ENCODE measurements at regions not wholly inside any gene's neighbourhood (a gene's known extent, or its start where the extent isn't known, plus 50 kb on each side); places are given as distances from the start of the nearest gene placed in this dataset.
"Not testable (repeated sequence)": the region's sequence is repeated elsewhere in the genome, so short reads cannot be mapped to it uniquely, and the experiment has no call there.

- no peak for DNase-seq (ENCODE audit: low read depth, low spot score)
Observed at GRCh38 chr4:118410138-118410537, 57.3 kb upstream of the PRSS12 start.

- no peak for DNase-seq (ENCODE audit: low read depth, low spot score)
Observed at GRCh38 chr4:118417325-118417724, 64.5 kb upstream of the PRSS12 start.

GRCh38 chr4:118417800-118418199 is 65.0 kb upstream of the PRSS12 start:
- DNase-seq (ENCODE audit: low read depth, low spot score): not testable (repeated sequence)

- DNase-seq (ENCODE audit: low read depth, low spot score): not testable (repeated sequence)
Observed at GRCh38 chr4:118418396-118418795, 65.6 kb upstream of the PRSS12 start.

DNA sequence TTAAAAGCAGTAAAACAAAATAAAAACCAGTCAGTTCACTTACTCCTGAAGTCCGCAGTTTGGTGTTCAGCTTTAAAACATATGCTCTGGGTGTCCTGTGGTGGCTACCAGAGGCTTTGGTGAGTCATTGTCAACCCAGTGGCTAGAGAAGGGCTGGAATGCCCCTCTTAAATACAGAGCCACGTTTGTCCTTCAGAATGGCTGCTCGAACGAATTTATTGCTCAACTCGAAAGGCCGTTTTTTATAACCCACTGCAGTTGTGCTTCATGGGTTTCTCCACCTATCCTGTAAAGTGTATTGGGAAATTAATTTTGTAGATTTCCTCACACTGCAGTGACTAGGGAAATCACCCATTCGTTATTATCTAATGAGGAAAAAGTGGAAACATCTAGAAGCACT is 66.8 kb upstream of the PRSS12 start:
- not testable (repeated sequence) for DNase-seq (ENCODE audit: low read depth, low spot score)

- DNase-seq (ENCODE audit: low read depth, low spot score): not testable (repeated sequence)
Observed at GRCh38 chr4:118424062-118424461, 71.3 kb upstream of the PRSS12 start.

- not testable (repeated sequence) for DNase-seq (ENCODE audit: low read depth, low spot score)
Observed at GRCh38 chr4:118428881-118429280, 76.1 kb upstream of the PRSS12 start.

DNA sequence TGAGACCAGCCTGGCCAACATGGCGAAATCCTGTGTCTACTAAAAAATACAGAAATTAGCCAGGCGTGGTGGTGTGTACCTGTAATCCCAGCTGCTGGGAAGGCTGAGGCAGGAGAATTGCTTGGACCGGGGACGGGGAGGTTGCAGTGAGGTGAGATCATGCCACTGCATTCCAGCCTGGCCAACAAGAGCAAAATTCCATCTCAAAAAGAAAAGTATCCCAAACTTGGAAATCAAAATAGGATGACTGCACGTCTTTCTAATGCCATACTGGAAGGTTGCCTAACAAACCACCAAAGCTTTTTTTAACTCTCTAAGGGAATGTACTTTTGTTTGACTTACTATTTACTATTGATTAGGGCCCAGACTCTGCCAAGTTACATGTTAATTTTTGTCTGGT is 79.6 kb upstream of the PRSS12 start:
- DNase-seq (ENCODE audit: low read depth, low spot score): not testable (repeated sequence)

DNA sequence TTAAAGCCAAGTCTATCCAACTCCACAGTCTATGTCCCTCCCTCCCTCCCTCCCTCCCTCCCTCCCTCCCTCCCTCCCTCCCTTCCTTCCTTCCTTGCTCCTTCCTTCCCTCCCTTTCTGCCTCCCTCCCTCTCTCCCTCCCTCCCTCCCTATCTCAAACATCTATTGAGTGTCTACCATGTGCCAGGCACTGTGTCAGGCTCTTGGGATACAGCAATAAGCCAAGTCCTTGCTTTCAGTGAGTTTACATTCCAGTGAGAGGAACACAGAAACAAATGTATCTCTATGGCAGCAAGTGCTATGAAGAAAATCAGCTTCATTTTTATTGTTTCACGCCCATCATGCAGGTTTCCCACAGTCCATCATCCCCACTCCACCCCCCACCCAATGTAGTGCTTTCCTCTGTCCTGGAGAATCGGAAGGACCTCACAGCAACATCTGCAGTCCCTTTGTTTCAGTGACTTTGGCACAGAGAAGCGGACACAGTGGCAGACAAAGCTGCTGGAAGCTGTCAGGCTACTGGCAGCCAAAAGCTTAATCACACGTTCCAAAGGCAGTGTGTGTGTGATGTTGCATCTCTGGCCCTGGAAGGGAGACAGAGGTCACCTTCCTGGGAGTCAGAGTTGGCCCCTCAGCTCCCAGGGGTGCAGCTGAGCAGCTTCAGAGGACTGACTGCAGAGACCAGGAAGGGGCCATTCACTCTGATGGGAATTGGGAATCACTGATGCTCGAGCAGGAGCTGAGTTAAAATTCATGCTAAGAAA is 81.0 kb upstream of the PRSS12 start:
- DNase-seq (ENCODE audit: low read depth, low spot score): not testable (repeated sequence)

GRCh38 chr4:118435415-118435814 is 82.6 kb upstream of the PRSS12 start:
- DNase-seq (ENCODE audit: low read depth, low spot score): not testable (repeated sequence)

DNA sequence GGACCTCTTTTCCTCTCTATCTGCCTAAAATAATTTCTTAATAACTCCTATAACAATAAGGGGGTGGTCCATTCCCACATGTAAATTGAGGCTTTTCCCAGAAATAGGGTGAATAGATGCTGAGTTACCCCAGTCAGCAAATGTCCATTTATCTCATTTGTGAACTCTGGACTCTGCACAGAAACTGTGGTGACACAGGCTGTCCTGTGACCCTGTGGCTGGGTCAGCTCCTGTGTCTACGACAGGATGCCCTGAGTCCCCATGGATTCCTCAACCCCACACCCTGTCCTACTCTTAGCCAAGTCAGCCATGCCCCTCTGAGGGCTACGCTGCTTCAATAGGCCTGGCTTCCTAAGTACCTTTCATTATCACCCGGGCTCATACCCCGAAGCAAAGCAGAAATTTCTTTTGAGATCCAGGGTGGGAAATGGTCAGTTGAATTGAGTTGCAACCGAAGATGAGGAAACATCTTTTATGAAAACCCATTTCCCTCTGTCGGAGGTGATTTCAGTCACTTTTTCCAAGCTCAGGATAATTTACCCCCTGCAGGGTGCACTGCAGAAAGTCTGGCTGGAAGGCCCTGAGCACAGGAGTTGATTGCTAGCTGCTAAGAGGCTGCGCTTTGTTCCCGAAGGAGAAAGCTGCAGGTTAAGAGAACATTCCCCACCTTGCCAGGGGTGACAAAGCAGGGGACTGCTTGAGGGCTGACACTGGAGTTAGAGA is 89.5 kb upstream of the PRSS12 start:
- DNase-seq (ENCODE audit: low read depth, low spot score): not testable (repeated sequence)

DNA sequence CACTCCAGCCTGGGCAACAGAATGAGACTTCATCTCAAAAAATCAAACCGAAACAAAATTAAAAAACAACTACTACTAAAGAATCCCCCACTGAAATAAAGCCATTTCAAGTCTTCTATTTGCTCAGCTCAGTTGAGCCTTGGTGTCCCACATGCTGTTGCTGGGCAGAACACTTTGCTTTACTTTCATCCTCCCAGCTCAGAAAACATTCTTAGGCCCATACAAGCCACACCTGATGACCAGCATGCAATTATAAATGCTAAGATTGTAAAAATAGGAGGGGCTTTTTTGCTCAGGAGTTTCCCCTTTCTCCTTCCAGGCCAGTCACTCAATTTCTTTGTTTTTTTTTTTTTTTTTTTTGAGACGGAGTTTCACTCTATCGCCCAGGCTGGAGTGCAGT is 94.6 kb upstream of the PRSS12 start:
- DNase-seq (ENCODE audit: low read depth, low spot score): not testable (repeated sequence)

GRCh38 chr4:118454857-118455256 is 102.1 kb upstream of the PRSS12 start:
- not testable (repeated sequence) for DNase-seq (ENCODE audit: low read depth, low spot score)

- DNase-seq (ENCODE audit: low read depth, low spot score): not testable (repeated sequence)
Observed at GRCh38 chr4:118461435-118461834, 108.6 kb upstream of the PRSS12 start.

DNA sequence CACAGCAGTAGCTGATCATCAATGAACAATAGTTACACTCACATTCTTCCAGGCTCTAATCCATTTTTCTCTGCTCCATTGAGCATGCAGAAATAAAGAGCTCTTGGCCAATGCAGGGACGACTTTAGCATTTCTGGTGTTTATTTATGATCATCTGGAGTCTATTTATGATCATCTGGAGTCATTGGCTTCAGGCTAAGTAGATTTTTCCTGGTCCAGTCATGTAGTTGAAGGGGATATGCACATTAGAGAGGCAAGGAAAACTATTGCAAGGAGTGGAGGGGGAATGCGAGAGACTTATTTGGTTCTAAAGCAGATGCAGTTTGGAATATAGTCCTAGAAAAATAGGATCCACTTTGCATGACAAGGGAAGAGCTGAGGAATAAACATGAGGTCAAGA is 113.0 kb upstream of the PRSS12 start:
- not testable (repeated sequence) for DNase-seq (ENCODE audit: low read depth, low spot score)

GRCh38 chr4:118474001-118474626 is 121.3 kb upstream of the PRSS12 start:
- not testable (repeated sequence) for DNase-seq (ENCODE audit: low read depth, low spot score)

GRCh38 chr4:118474771-118475170 is 122.0 kb upstream of the PRSS12 start:
- DNase-seq (ENCODE audit: low read depth, low spot score): not testable (repeated sequence)

DNA sequence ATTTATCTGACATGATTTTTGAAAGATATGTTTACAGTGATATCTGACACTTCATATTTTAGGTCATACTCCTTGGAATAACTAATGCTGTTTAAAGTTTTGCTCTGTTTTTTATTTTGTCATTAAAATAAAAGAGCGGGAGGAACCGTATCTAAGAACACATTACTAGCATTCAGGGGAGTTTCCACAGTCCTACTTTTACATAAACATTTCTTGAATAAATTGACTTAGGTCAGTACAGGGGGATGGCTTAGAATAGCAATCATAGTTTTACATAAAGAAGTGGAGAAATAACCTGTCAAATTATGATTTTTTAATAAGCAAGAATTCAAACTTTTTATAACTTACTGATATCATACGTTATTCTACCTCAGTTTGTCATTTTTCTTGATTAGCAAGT is 123.1 kb upstream of the PRSS12 start:
- not testable (repeated sequence) for DNase-seq (ENCODE audit: low read depth, low spot score)

DNA sequence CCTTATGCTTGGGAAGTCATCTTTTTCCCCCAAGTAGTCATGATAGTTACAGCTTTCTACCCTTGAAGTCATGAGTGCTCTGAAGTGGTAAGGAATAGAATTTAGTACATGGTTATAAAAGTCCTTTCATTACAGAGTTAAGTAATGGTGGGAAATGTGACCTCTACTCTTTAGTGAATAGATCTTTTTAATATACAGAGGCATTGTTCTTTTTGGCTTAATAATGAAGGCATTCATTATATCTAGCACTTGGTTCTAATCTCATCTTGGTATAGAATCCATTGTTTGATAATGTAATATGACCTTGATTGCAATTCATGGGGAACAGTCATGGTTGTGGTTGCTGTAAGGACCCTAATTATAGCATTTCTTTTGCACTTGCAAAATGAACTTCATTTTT is 125.0 kb upstream of the PRSS12 start:
- not testable (repeated sequence) for DNase-seq (ENCODE audit: low read depth, low spot score)

DNA sequence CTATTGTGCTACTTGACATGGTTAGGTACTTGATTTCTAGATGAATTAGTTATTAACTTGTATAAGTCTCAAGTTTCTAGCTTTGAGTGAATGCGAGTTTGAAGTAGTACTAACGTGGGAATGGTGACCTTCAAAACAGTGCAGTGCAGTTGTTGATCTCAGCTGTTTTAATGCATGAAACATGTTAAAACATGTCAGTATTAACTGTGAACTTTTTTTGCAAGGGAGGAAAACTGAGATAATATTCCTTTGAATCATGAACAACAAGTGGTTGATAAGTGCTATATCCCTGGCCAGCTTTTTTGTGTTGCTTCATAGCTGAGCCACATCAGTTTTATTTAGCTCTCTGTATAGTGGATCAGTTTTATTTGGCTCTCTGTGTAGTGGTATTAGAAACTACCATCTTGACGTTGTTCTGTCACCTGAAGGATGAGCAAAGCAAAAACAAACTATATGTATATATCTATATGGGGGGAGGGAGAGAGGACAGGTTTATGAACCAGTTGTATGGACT is 133.1 kb upstream of the PRSS12 start:
- not testable (repeated sequence) for DNase-seq (ENCODE audit: low read depth, low spot score)

- DNase-seq (ENCODE audit: low read depth, low spot score): not testable (repeated sequence)
Observed at GRCh38 chr4:118492963-118493362, 140.2 kb upstream of the PRSS12 start.

GRCh38 chr4:118494437-118494836 is 141.6 kb upstream of the PRSS12 start:
- DNase-seq (ENCODE audit: low read depth, low spot score): not testable (repeated sequence)

All from activated naive CD8-positive, alpha-beta T cell treated with anti-CD3 and anti-CD28 coated beads, Interleukin-2, amount 50 U/mL, for 16 hours (primary cell).